ENCODE measurements at regions not wholly inside any gene's neighbourhood (a gene's known extent, or its start where the extent isn't known, plus 50 kb on each side); places are given as distances from the start of the nearest gene placed in this dataset.

DNA sequence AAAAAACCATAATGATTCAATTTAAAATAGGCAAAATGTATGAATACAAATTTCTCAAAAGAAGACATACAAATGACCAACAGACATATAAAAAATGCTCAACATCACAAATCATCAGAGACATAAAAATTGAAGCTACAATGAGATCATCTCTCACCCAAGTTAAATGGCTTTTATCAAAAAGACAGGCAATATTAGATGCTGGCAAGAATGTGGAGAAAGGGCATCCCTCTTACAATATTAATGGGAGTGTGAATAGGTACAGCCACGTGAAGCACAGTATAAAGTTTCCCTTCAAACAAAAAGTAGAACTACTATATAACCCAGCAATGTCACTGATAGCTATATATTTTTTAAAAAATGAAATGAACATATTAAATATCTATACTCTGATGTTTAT is 1481.7 kb downstream of the AMY1C start:
- TF ChIP-seq EP300 (IDR thresholded peaks at IDR 0.05), result no peak
- TF ChIP-seq POLR2A (IDR thresholded peaks at IDR 0.05), result no peak
- TF ChIP-seq, protein P1, sequence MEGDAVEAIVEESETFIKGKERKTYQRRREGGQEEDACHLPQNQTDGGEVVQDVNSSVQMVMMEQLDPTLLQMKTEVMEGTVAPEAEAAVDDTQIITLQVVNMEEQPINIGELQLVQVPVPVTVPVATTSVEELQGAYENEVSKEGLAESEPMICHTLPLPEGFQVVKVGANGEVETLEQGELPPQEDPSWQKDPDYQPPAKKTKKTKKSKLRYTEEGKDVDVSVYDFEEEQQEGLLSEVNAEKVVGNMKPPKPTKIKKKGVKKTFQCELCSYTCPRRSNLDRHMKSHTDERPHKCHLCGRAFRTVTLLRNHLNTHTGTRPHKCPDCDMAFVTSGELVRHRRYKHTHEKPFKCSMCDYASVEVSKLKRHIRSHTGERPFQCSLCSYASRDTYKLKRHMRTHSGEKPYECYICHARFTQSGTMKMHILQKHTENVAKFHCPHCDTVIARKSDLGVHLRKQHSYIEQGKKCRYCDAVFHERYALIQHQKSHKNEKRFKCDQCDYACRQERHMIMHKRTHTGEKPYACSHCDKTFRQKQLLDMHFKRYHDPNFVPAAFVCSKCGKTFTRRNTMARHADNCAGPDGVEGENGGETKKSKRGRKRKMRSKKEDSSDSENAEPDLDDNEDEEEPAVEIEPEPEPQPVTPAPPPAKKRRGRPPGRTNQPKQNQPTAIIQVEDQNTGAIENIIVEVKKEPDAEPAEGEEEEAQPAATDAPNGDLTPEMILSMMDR (IDR thresholded peaks at IDR 0.05), result no peak
